GM12878 (cell line): ENCODE measurements at regions not wholly inside any gene's neighbourhood (a gene's known extent, or its start where the extent isn't known, plus 50 kb on each side); places are given as distances from the start of the nearest gene placed in this dataset.

Source experiments
- ATAC-seq: fragments of 200-7000 bp; cut with Tn5 transposase; 3 replicates; pipeline ENCODE4 v1.9.1; 2020; ENCODE audit warnings: mild to moderate bottlenecking, moderate library complexity
- BruUV-seq: library from RNA; stranded (reverse); fragments of 400-500 nt; replicated peaks from 2 replicates; lab custom pipeline; 2021; lab: Mats Ljungman, UMichigan
- CTCF ChIA-PET: fragments of 300-600 bp; sonication (Branson Sonifier 250); formaldehyde crosslinking; extraction: SDS; loops from one replicate; lab custom pipeline; 2021; ENCODE audit warnings: inconsistent platforms; lab: Yijun Ruan, JAX
- POLR2A ChIA-PET: fragments of 350-600 bp; formaldehyde crosslinking; extraction: SDS; loops from one replicate; lab custom pipeline; 2021; ENCODE audit warnings: inconsistent platforms; lab: Charles Lee
- RAD21 ChIA-PET: fragments of 300-600 bp; sonication (Branson Sonifier 250); formaldehyde crosslinking; loops from one replicate; lab custom pipeline; 2023; ENCODE audit warnings: antibody characterized with exemption; ENCODE audit not compliant: unreplicated experiment; lab: Charles Lee
- SMC1A ChIA-PET: fragments of 300-600 bp; sonication (Branson Sonifier 250); formaldehyde crosslinking; loops from one replicate; lab custom pipeline; 2023; ENCODE audit not compliant: unreplicated experiment, uncharacterized antibody; lab: Charles Lee
- DNase-seq: peaks from one replicate; pipeline ENCODE4 v3.0.0-alpha.2; 2011; ENCODE audit warnings: low read depth, low spot score
- FAIRE-seq: peaks from 3 replicates; lab custom pipeline; 2011; peaks lifted over from hg19 to GRCh38; lab: Jason Lieb, UNC
- H2AFZ ChIP-seq: 2 replicates; pipeline ENCODE4 v1.6.0; 2011; ENCODE audit warnings: low read depth, low read length, control low read depth; ENCODE audit not compliant: control insufficient read depth
- H3K27ac ChIP-seq: 2 replicates; pipeline ENCODE4 v1.5.1; 2011; ENCODE audit warnings: control low read depth; ENCODE audit not compliant: control insufficient read depth, insufficient read depth
- H3K27me3 ChIP-seq, 2 experiments: replicated peaks in 1 of 2; 2 replicates each; pipeline versions ENCODE4 v1.6.0 to v1.6.1; 2011; ENCODE audit warnings: low read length in 1 of 2; ENCODE audit not compliant: control insufficient read depth in 2 of 2, insufficient read depth in 2 of 2
- H3K36me3 ChIP-seq, 2 experiments: 2 replicates each; pipeline ENCODE4 v1.5.1; 2011; ENCODE audit warnings: low read length in 1 of 2; ENCODE audit not compliant: control insufficient read depth in 2 of 2, insufficient read depth in 2 of 2
- H3K4me1 ChIP-seq: 2 replicates; pipeline ENCODE4 v1.6.1; 2011; ENCODE audit warnings: mild to moderate bottlenecking, low read length, moderate library complexity, mixed read lengths; ENCODE audit not compliant: control insufficient read depth, insufficient read depth
- H3K4me2 ChIP-seq: 2 replicates; pipeline ENCODE4 v1.6.0; 2011; ENCODE audit warnings: control low read depth; ENCODE audit not compliant: control insufficient read depth, insufficient read depth
- H3K4me3 ChIP-seq: fragments of 200-600 bp; sonication (generic); 2 replicates; pipeline ENCODE4 v1.5.1; 2016
- H3K79me2 ChIP-seq: 2 replicates; pipeline ENCODE4 v1.6.0; 2011; ENCODE audit warnings: low read length; ENCODE audit not compliant: control insufficient read depth, insufficient read depth
- H3K9ac ChIP-seq: 2 replicates; pipeline ENCODE4 v1.8.0; 2011; ENCODE audit warnings: low read length, control low read depth, mixed read lengths; ENCODE audit not compliant: control insufficient read depth, insufficient read depth
- H3K9me3 ChIP-seq: replicated peaks from 3 replicates; pipeline ENCODE4 v1.5.1; 2011; ENCODE audit warnings: mild to moderate bottlenecking, low read length; ENCODE audit not compliant: control insufficient read depth, insufficient read depth
- H4K20me1 ChIP-seq: 2 replicates; pipeline ENCODE4 v1.6.0; 2011; ENCODE audit not compliant: control insufficient read depth, insufficient read depth
- BHLHE40 ChIP-seq, 2 experiments: fragments of 450-650 bp in 1 of 2; IDR thresholded peaks; 2 replicates each; pipeline ENCODE4 v1.6.1; 2011 to 2017; ENCODE audit warnings: low read depth in 2 of 2, borderline replicate concordance in 1 of 2, improper control_type of control experiment in 1 of 2, low read length in 1 of 2, mild to moderate bottlenecking in 1 of 2
- CEBPB ChIP-seq, 2 experiments: fragments of 150-350 bp in 1 of 2; IDR thresholded peaks; 2 replicates each; pipeline ENCODE4 v1.6.1; 2012 to 2014; ENCODE audit warnings: low read depth in 2 of 2, low read length in 2 of 2, borderline replicate concordance in 1 of 2, inconsistent platforms in 1 of 2
- DPF2 ChIP-seq: fragments of 450-650 bp; IDR thresholded peaks from 2 replicates; pipeline ENCODE4 v1.6.1; 2017; ENCODE audit warnings: mild to moderate bottlenecking
- IRF4 ChIP-seq: IDR thresholded peaks from 2 replicates; pipeline ENCODE4 v1.6.1; 2011; ENCODE audit warnings: low read depth, low read length
- SP1 ChIP-seq: IDR thresholded peaks from one replicate; pipeline ENCODE4 v1.6.1; 2011; ENCODE audit warnings: low read depth, low read length
- SRF ChIP-seq, 2 experiments: IDR thresholded peaks; 2 replicates each; pipeline ENCODE4 v1.6.1; 2011; ENCODE audit warnings: low read depth in 2 of 2, low read length in 2 of 2, mild to moderate bottlenecking in 1 of 2, moderate library complexity in 1 of 2
- ZNF274 ChIP-seq: IDR thresholded peaks from one replicate; pipeline ENCODE4 v1.8.0; 2011; ENCODE audit not compliant: insufficient read length, insufficient read depth
- WGBS: methylation state at CpG from one replicate; pipeline ENCODE4 v1.1.6; 2016; ENCODE audit warnings: low lambda C conversion rate; ENCODE audit not compliant: insufficient replicate concordance, insufficient coverage; ENCODE audit errors: missing lambda C conversion rate; 5-methylcytosine and 5-hydroxymethylcytosine counted together
- in situ Hi-C: fragments of 300-500 bp; cut with MboI; formaldehyde crosslinking; loops from 9 replicates; pipeline ENCODE4 v1.14.3; 2018; ENCODE audit warnings: mixed read lengths
- intact Hi-C: fragments of 100-400 bp; cut with micrococcal nuclease; formaldehyde crosslinking; loops from one replicate; pipeline ENCODE4 v1.14.2; 2022; ENCODE audit not compliant: unreplicated experiment
- TF ChIP-seq, protein P1 (sequence below): fragments of 450-650 bp; IDR thresholded peaks from 2 replicates; pipeline ENCODE4 v1.6.1; 2017; ENCODE audit warnings: mild to moderate bottlenecking, low read depth, inconsistent platforms; ENCODE audit not compliant: poor library complexity, severe bottlenecking
- TF ChIP-seq, protein P2 (sequence below): fragments of 450-650 bp; IDR thresholded peaks from 2 replicates; pipeline ENCODE4 v1.6.1; 2016; ENCODE audit warnings: mild to moderate bottlenecking

DNA sequence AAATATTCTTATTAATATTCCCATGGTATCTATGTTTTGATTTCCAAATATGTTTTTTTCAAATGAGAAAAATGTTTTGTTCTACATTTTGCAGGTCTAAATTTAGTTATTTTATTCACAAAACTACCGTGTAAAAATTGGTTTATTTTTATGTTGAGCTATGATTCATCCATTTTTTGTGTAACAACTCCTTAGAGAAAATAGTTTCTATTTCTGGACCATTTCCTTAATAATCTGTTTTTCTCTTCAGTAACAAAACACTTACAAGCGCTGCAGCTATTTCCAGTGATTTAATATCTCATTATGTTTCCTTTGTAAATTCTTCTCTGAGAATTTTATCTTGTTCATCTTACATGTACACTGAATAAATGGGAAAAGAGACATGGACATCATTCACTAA lies 550.7 kb upstream of the SLITRK5 start:
- ChIA-PET RAD21 (no interaction called here), SMC1A (no interaction called here), CTCF (no interaction called here), POLR2A (no interaction called here)
- no peak for DNase-seq
- Histone ChIP-seq H3K4me2 (no peak overlapping the region), H3K27ac (no peak overlapping the region), H3K36me3 (no peaks in the 10 kb centered on the region), H3K4me3 (no peak overlapping the region), H3K27me3 (no peaks in the 10 kb centered on the region), H4K20me1 (no peaks in the 10 kb centered on the region), H3K4me1 (no peaks in the 10 kb centered on the region), H2AFZ (no peak overlapping the region), H3K79me2 (no peaks in the 10 kb centered on the region), H3K9me3 (no peaks in the 10 kb centered on the region)
- intact Hi-C loops = no loop called here
- no peak for ATAC-seq
- no peak for FAIRE-seq
- 0% methylated on average over 2 of the region's 2 CpGs for WGBS
- in situ Hi-C loops = no loop called here
- TF ChIP-seq ZNF274 (no peak), SRF (IDR thresholded peaks at IDR 0.05; ENCODE audit: low read depth in 2 of 2, low read length in 2 of 2) (no peak), BHLHE40 (IDR thresholded peaks at IDR 0.05; ENCODE audit: borderline replicate concordance in 1 of 2, low read depth in 2 of 2, low read length in 1 of 2) (no peak), IRF4 (no peak), DPF2 (no peak), CEBPB (IDR thresholded peaks at IDR 0.05; ENCODE audit: borderline replicate concordance in 1 of 2, low read depth in 2 of 2, low read length in 2 of 2) (no peak), SP1 (no peak)
- TF ChIP-seq, protein P1, sequence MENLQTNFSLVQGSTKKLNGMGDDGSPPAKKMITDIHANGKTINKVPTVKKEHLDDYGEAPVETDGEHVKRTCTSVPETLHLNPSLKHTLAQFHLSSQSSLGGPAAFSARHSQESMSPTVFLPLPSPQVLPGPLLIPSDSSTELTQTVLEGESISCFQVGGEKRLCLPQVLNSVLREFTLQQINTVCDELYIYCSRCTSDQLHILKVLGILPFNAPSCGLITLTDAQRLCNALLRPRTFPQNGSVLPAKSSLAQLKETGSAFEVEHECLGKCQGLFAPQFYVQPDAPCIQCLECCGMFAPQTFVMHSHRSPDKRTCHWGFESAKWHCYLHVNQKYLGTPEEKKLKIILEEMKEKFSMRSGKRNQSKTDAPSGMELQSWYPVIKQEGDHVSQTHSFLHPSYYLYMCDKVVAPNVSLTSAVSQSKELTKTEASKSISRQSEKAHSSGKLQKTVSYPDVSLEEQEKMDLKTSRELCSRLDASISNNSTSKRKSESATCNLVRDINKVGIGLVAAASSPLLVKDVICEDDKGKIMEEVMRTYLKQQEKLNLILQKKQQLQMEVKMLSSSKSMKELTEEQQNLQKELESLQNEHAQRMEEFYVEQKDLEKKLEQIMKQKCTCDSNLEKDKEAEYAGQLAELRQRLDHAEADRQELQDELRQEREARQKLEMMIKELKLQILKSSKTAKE = no peak
- TF ChIP-seq, protein P2, sequence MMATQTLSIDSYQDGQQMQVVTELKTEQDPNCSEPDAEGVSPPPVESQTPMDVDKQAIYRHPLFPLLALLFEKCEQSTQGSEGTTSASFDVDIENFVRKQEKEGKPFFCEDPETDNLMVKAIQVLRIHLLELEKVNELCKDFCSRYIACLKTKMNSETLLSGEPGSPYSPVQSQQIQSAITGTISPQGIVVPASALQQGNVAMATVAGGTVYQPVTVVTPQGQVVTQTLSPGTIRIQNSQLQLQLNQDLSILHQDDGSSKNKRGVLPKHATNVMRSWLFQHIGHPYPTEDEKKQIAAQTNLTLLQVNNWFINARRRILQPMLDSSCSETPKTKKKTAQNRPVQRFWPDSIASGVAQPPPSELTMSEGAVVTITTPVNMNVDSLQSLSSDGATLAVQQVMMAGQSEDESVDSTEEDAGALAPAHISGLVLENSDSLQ = no peak
- TF ChIP-seq, all 136 proteins: peak for 0
- H3K9ac ChIP-seq = no peak overlapping the region
- no TSS peak for BruUV-seq
